Stomach (tissue), 4 donors: ENCODE measurements at regions not wholly inside any gene's neighbourhood (a gene's known extent, or its start where the extent isn't known, plus 50 kb on each side); places are given as distances from the start of the nearest gene placed in this dataset.

Experiments used
- POLR2A ChIP-seq, 4 donors: fragments of 450-650 bp; IDR thresholded peaks; one replicate each; pipeline ENCODE4 v1.6.1; 2016; ENCODE audit warnings: antibody characterized with exemption in 4 of 4, control low read depth in 2 of 4, mild to moderate bottlenecking in 1 of 4, moderate library complexity in 1 of 4
- POLR2AphosphoS5 ChIP-seq, 3 donors: sonication (generic); formaldehyde crosslinking; IDR thresholded peaks; one replicate each; pipeline ENCODE4 v1.6.1; 2016; ENCODE audit warnings: antibody characterized with exemption in 3 of 3
- TF ChIP-seq, protein P1 (sequence below), 7 experiments: fragments of 450-650 bp in 4 of 7; fragments of 200-600 bp in 3 of 7; sonication (generic) in 3 of 7; IDR thresholded peaks; one replicate each; pipeline ENCODE4 v1.5.1; 2016 to 2019; ENCODE audit warnings: antibody characterized with exemption in 7 of 7, control low read depth in 2 of 7, mild to moderate bottlenecking in 1 of 7

- TF ChIP-seq, protein P1, sequence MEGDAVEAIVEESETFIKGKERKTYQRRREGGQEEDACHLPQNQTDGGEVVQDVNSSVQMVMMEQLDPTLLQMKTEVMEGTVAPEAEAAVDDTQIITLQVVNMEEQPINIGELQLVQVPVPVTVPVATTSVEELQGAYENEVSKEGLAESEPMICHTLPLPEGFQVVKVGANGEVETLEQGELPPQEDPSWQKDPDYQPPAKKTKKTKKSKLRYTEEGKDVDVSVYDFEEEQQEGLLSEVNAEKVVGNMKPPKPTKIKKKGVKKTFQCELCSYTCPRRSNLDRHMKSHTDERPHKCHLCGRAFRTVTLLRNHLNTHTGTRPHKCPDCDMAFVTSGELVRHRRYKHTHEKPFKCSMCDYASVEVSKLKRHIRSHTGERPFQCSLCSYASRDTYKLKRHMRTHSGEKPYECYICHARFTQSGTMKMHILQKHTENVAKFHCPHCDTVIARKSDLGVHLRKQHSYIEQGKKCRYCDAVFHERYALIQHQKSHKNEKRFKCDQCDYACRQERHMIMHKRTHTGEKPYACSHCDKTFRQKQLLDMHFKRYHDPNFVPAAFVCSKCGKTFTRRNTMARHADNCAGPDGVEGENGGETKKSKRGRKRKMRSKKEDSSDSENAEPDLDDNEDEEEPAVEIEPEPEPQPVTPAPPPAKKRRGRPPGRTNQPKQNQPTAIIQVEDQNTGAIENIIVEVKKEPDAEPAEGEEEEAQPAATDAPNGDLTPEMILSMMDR (IDR thresholded peaks at IDR 0.05), result no peak
- TF ChIP-seq POLR2A (IDR thresholded peaks at IDR 0.05) (no peak), POLR2AphosphoS5 (IDR thresholded peaks at IDR 0.05) (no peak)
Measured at GRCh38 chr11:115664313-115664712, 160.1 kb upstream of the CADM1 start.
